Upper lobe of left lung (tissue), 6 donors: ENCODE measurements at regions not wholly inside any gene's neighbourhood (a gene's known extent, or its start where the extent isn't known, plus 50 kb on each side); places are given as distances from the start of the nearest gene placed in this dataset.
A peak's percentile ranks its signal among the peaks of the same experiment; 100 is the strongest.

Experiments
- ATAC-seq, 2 donors: fragments of 200-7000 bp; cut with Tn5 transposase; one replicate each; pipeline ENCODE4 v1.9.1; 2022; ENCODE audit warnings: mild to moderate bottlenecking in 2 of 2, moderate library complexity in 2 of 2; ENCODE audit not compliant: low FRiP score in 2 of 2
- DNase-seq, 2 donors: peaks; one replicate each; pipeline ENCODE4 v3.0.0-alpha.2; 2019 to 2020
- H3K27ac ChIP-seq, 4 donors: fragments of 200-600 bp; sonication (generic); one replicate each; pipeline ENCODE4 v1.5.1; 2016 to 2019
- H3K27me3 ChIP-seq, 4 donors: fragments of 200-600 bp; sonication (generic); one replicate each; pipeline ENCODE4 v1.5.1; 2017 to 2019
- H3K36me3 ChIP-seq, 4 donors: fragments of 200-600 bp; sonication (generic); one replicate each; pipeline ENCODE4 v1.5.1; 2016 to 2019
- H3K4me1 ChIP-seq, 4 donors: fragments of 200-600 bp; sonication (generic); one replicate each; pipeline ENCODE4 v1.5.1; 2018 to 2019
- H3K4me3 ChIP-seq, 4 donors: fragments of 200-600 bp; sonication (generic); one replicate each; pipeline ENCODE4 v1.5.1; 2017 to 2019; ENCODE audit warnings: mild to moderate bottlenecking in 2 of 4, moderate library complexity in 1 of 4
- H3K9me3 ChIP-seq, 4 donors: fragments of 200-600 bp; sonication (generic); one replicate each; pipeline ENCODE4 v1.5.1; 2018 to 2019
- CTCF ChIP-seq, 6 experiments: fragments of 450-650 bp in 4 of 6; fragments of 200-600 bp in 2 of 6; sonication (generic) in 2 of 6; IDR thresholded peaks; one replicate each; pipeline ENCODE4 v1.5.1; 2016 to 2019; ENCODE audit warnings: antibody characterized with exemption in 6 of 6
- EP300 ChIP-seq, 4 donors: sonication (generic); formaldehyde crosslinking; IDR thresholded peaks; one replicate each; pipeline ENCODE4 v1.5.1; 2017; ENCODE audit warnings: antibody characterized with exemption in 4 of 4, control low read depth in 2 of 4
- POLR2A ChIP-seq, 4 donors: fragments of 450-650 bp; IDR thresholded peaks; one replicate each; pipeline ENCODE4 v1.5.1; 2016 to 2017; ENCODE audit warnings: antibody characterized with exemption in 4 of 4, mild to moderate bottlenecking in 2 of 4
- POLR2AphosphoS5 ChIP-seq, 2 donors: sonication (generic); formaldehyde crosslinking; IDR thresholded peaks; one replicate each; pipeline ENCODE4 v1.5.1; 2017; ENCODE audit warnings: antibody characterized with exemption in 2 of 2
- WGBS, 2 donors: methylation state at CpG; one replicate each; pipeline ENCODE4 v1.1.5; 2017 to 2018; 5-methylcytosine and 5-hydroxymethylcytosine counted together
- donor health status: DM: no; HTN: no; CAD: no; lungs with moderate emphysema.
- donor health status: DM: no; HTN: yes; CAD: no; lungs with severe emphysema.

- TF ChIP-seq EP300 (IDR thresholded peaks at IDR 0.05), result no peak
- no peak for TF ChIP-seq CTCF (IDR thresholded peaks at IDR 0.05)
- no peak for TF ChIP-seq POLR2A (IDR thresholded peaks at IDR 0.05)
- TF ChIP-seq POLR2AphosphoS5 (IDR thresholded peaks at IDR 0.05), result no peak
These were observed 601.0 kb downstream of the SLC4A3 start for GRCh38 chr2:220228310-220229006.

DNA sequence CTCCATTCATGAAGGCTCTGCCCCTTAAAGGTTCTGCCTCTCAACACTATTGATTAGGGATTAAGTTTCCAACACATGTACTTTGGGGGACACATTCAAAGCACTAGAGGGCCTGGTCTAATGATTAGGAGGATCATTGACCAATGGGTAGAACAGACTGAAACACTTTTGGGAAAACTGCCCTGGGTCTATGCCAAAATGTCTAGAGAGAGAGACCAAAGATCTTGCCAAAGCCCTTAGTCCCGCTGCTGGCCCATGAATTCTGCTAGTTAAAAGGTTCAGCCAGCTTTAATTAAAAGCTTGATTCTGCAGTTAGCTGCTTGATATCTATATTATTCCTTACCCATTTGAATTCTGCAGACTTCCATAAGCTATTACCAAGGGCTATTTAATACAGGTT lies 613.2 kb downstream of the SLC4A3 start:
- no peak for ATAC-seq
- H3K36me3 ChIP-seq, result no peaks in the 10 kb centered on the region
- 43 to 90% methylated on average over 1 of the region's 1 CpG for WGBS, 2 donors
- no peaks in the 10 kb centered on the region for H3K27me3 ChIP-seq
- no peaks in the 10 kb centered on the region for H3K4me1 ChIP-seq
- TF ChIP-seq CTCF (IDR thresholded peaks at IDR 0.05), result no peak
- TF ChIP-seq EP300 (IDR thresholded peaks at IDR 0.05), result no peak
- TF ChIP-seq POLR2A (IDR thresholded peaks at IDR 0.05), result no peak
- no peak for TF ChIP-seq POLR2AphosphoS5 (IDR thresholded peaks at IDR 0.05)
- H3K9me3 ChIP-seq, result no peaks in the 10 kb centered on the region
- H3K27ac ChIP-seq, result no peak overlapping the region
- DNase-seq, result no peak
- H3K4me3 ChIP-seq, result no peak overlapping the region

More at GRCh38 chr2:220228310-220229006, 601.0 kb downstream of the SLC4A3 start:
- Histone ChIP-seq H3K9me3 (no peaks in the 10 kb centered on the region), H3K4me3 (no peak overlapping the region), H3K27me3 (no peaks in the 10 kb centered on the region), H3K27ac (no peak overlapping the region), H3K36me3 (no peaks in the 10 kb centered on the region), H3K4me1 (no peaks in the 10 kb centered on the region)
- no peak for DNase-seq
- 57 to 65% methylated on average over 7 to 8 of the region's 8 CpGs for WGBS, 2 donors
- ATAC-seq, result peak; percentile 77 to 95

DNA sequence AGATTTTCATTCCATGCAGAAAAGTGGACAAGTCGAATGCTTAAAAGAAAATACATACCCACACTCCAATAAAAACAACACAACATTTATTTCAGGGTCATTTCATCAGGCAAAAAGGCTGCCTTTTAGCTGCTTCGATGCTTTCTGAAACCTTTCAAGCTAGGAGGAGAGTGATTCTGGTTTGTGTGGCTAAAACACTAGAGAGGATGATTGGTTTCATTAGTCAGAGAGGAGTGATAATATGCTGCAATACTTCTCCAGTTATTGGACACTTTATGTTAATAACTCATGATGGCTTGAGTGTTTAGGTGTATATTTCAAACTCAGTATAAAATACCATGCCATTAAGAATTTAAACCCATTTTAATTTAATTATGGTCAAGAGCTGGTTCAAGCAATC lies 614.0 kb downstream of the SLC4A3 start:
- TF ChIP-seq POLR2AphosphoS5 (IDR thresholded peaks at IDR 0.05) (no peak), EP300 (IDR thresholded peaks at IDR 0.05) (no peak), POLR2A (IDR thresholded peaks at IDR 0.05) (no peak), CTCF (IDR thresholded peaks at IDR 0.05) (no peak)
- WGBS, 2 donors, result 60 to 64% methylated on average over 2 of the region's 2 CpGs
- no peaks in the 10 kb centered on the region for H3K27me3 ChIP-seq
- no peak for DNase-seq
- H3K9me3 ChIP-seq, result no peaks in the 10 kb centered on the region
- H3K27ac ChIP-seq, result no peak overlapping the region
- ATAC-seq, result no peak
- no peak overlapping the region for H3K4me3 ChIP-seq
- no peaks in the 10 kb centered on the region for H3K36me3 ChIP-seq
- no peaks in the 10 kb centered on the region for H3K4me1 ChIP-seq

DNA sequence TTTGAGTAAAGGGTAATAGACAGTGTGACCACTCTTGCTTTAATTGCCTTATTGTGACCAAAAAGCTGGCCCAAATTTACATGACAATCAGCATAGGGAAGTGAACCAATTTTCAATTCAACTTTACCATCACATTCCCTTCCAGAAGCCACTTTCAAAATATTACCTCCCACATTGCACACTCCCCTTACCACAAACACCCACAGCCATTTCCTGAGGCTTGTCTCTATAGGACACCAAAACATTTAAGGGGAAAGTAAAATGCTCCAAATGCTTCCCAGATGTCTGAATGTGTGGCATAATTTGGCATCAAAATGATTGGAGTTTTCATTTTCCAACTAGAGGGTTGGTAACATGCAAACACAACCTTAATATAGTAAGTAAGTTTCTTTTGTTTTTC lies 616.1 kb downstream of the SLC4A3 start:
- no peak for ATAC-seq
- Histone ChIP-seq H3K27ac (no peak overlapping the region), H3K4me3 (no peak overlapping the region), H3K4me1 (no peaks in the 10 kb centered on the region), H3K27me3 (no peaks in the 10 kb centered on the region), H3K9me3 (no peaks in the 10 kb centered on the region), H3K36me3 (no peaks in the 10 kb centered on the region)
- TF ChIP-seq CTCF (IDR thresholded peaks at IDR 0.05) (no peak), POLR2A (IDR thresholded peaks at IDR 0.05) (no peak), EP300 (IDR thresholded peaks at IDR 0.05) (no peak), POLR2AphosphoS5 (IDR thresholded peaks at IDR 0.05) (no peak)
- no peak for DNase-seq

- Histone ChIP-seq H3K4me1 (no peaks in the 10 kb centered on the region), H3K27ac (no peak overlapping the region), H3K27me3 (no peaks in the 10 kb centered on the region), H3K9me3 (no peaks in the 10 kb centered on the region), H3K36me3 (no peaks in the 10 kb centered on the region), H3K4me3 (no peak overlapping the region)
- no peak for DNase-seq
- 60 to 71% methylated on average over 1 of the region's 1 CpG for WGBS, 2 donors
- peak in 1 of 2 donors; percentile 19 for ATAC-seq
- TF ChIP-seq POLR2AphosphoS5 (IDR thresholded peaks at IDR 0.05) (no peak), POLR2A (IDR thresholded peaks at IDR 0.05) (no peak), EP300 (IDR thresholded peaks at IDR 0.05) (no peak), CTCF (IDR thresholded peaks at IDR 0.05) (no peak)
These were observed 619.0 kb downstream of the SLC4A3 start for GRCh38 chr2:220246386-220246785.
